Osteoblast (primary cell): ENCODE measurements at regions not wholly inside any gene's neighbourhood (a gene's known extent, or its start where the extent isn't known, plus 50 kb on each side); places are given as distances from the start of the nearest gene placed in this dataset.

Experiments used
- DNase-seq: peaks from one replicate; pipeline ENCODE4 v3.0.0; 2011; ENCODE audit warnings: low spot score, mixed read lengths; ENCODE audit not compliant: insufficient read length; ENCODE audit errors: missing footprints
- H2AFZ ChIP-seq: 2 replicates; pipeline ENCODE4 v1.6.0; 2011; ENCODE audit warnings: mild to moderate bottlenecking, low read length
- H3K27ac ChIP-seq: 2 replicates; pipeline ENCODE4 v1.5.1; 2011; ENCODE audit warnings: mild to moderate bottlenecking, low read depth, low read length, moderate library complexity
- H3K27me3 ChIP-seq: 2 replicates; pipeline ENCODE4 v1.6.0; 2012; ENCODE audit warnings: mild to moderate bottlenecking, control low read depth, inconsistent platforms, low read length, moderate library complexity; ENCODE audit not compliant: insufficient read depth
- H3K36me3 ChIP-seq: 2 replicates; pipeline ENCODE4 v1.5.1; 2011; ENCODE audit warnings: mild to moderate bottlenecking, low read length, control low read depth, moderate library complexity; ENCODE audit not compliant: insufficient read depth
- H3K4me1 ChIP-seq: 2 replicates; pipeline ENCODE4 v1.5.1; 2011; ENCODE audit warnings: mild to moderate bottlenecking, low read length, control low read depth, moderate library complexity; ENCODE audit not compliant: insufficient read depth
- H3K4me2 ChIP-seq: 2 replicates; pipeline ENCODE4 v1.6.0; 2011; ENCODE audit warnings: mild to moderate bottlenecking, low read length; ENCODE audit not compliant: insufficient read depth
- H3K4me3 ChIP-seq: fragments of 200-600 bp; sonication (generic); 3 replicates; pipeline ENCODE4 v1.5.1; 2012; ENCODE audit warnings: mild to moderate bottlenecking, low read length, inconsistent platforms; ENCODE audit not compliant: insufficient read depth
- H3K79me2 ChIP-seq: 2 replicates; pipeline ENCODE4 v1.6.0; 2012; ENCODE audit warnings: mild to moderate bottlenecking, low read length, control low read depth, inconsistent platforms; ENCODE audit not compliant: insufficient read depth
- H3K9me3 ChIP-seq: 2 replicates; pipeline ENCODE4 v1.5.1; 2011; ENCODE audit warnings: low read depth, low read length, control low read depth
- H4K20me1 ChIP-seq: 2 replicates; pipeline ENCODE4 v1.6.0; 2012; ENCODE audit warnings: mild to moderate bottlenecking, low read length, control low read depth; ENCODE audit not compliant: insufficient read depth
- TF ChIP-seq, protein P1 (sequence below): IDR thresholded peaks from 2 replicates; pipeline ENCODE4 v1.5.1; 2011; ENCODE audit warnings: mild to moderate bottlenecking, low read depth, low read length, moderate library complexity; ENCODE audit errors: extremely low read depth

DNA sequence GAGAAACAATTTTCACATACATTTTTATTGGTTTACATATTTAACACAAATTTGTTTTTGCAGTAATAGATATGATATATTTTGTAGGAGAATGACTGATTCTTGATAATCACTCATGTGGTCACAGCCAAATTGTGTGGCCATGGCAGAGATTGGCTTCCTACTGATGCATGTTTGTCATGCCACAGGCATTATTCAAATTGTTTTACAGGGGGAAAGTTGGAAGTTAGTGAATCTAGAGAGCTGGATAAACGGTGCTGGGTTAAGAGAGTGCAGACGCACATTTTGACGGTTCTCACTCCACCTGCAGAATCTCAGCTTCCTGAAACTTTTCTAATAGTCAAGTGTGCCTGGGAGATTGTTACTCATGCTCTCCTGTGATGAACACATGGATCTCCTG is 91.1 kb upstream of the FBN2 start:
- H3K9me3 ChIP-seq, result no peaks in the 10 kb centered on the region
- no peak overlapping the region for H3K27ac ChIP-seq
- no peaks in the 10 kb centered on the region for H3K79me2 ChIP-seq
- no peak overlapping the region for H3K4me3 ChIP-seq
- H3K27me3 ChIP-seq, result no peaks in the 10 kb centered on the region
- TF ChIP-seq, protein P1, sequence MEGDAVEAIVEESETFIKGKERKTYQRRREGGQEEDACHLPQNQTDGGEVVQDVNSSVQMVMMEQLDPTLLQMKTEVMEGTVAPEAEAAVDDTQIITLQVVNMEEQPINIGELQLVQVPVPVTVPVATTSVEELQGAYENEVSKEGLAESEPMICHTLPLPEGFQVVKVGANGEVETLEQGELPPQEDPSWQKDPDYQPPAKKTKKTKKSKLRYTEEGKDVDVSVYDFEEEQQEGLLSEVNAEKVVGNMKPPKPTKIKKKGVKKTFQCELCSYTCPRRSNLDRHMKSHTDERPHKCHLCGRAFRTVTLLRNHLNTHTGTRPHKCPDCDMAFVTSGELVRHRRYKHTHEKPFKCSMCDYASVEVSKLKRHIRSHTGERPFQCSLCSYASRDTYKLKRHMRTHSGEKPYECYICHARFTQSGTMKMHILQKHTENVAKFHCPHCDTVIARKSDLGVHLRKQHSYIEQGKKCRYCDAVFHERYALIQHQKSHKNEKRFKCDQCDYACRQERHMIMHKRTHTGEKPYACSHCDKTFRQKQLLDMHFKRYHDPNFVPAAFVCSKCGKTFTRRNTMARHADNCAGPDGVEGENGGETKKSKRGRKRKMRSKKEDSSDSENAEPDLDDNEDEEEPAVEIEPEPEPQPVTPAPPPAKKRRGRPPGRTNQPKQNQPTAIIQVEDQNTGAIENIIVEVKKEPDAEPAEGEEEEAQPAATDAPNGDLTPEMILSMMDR, result no peak
- peaks cover 2% of the 10 kb centered on the region for H3K4me1 ChIP-seq
- no peaks in the 10 kb centered on the region for H4K20me1 ChIP-seq
- no peak overlapping the region for H3K4me2 ChIP-seq
- H3K36me3 ChIP-seq, result no peaks in the 10 kb centered on the region
- peak; percentile 52 for DNase-seq
- H2AFZ ChIP-seq, result no peak overlapping the region

DNA sequence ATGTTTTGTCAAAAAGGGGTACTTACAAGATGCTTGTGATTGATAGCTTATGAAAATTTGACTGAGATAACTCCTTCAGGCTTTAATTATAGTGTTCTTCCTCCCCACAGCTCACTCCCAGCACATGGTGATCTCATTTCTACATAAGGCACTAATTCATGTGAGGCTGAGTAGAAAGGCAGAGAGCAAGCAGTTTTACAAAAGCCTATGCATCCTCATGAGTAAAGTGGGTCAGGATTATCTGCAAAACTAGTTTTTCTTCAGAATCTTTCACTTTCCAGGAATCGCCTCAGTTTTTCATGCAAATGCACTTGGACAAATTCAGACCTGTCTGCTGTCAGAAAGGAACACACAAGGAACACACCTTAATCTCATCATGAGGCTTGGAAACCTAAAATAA is 92.1 kb upstream of the FBN2 start:
- TF ChIP-seq, protein P1, result no peak
- Histone ChIP-seq H3K9me3 (no peaks in the 10 kb centered on the region), H3K27ac (no peak overlapping the region)

DNA sequence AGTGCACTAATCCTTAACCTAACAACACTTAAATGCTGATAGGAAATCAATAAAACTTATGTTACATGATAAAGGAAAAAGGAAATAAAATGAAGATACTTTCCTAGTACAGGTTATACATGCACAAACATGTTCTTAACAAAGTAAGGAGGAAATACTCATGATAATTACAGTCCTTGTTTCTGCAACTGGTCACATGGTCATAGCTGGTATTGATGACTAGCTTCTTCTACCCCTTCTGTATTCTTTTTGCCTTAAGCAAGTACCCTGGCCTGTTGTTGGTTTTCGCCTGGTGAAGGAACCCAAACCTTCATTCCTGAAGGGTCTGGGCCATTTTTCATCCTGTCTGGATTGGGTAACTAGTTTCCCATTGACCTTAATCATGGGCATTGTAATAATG is 93.7 kb upstream of the FBN2 start:
- Histone ChIP-seq H2AFZ (no peak overlapping the region), H3K79me2 (no peaks in the 10 kb centered on the region), H3K4me2 (no peak overlapping the region)

More for the DNA sequence above, 92.1 kb upstream of the FBN2 start:
- Histone ChIP-seq H3K4me1 (peaks cover 2% of the 10 kb centered on the region), H3K36me3 (no peaks in the 10 kb centered on the region), H3K4me3 (no peak overlapping the region), H2AFZ (no peak overlapping the region), H3K79me2 (no peaks in the 10 kb centered on the region), H3K27me3 (no peaks in the 10 kb centered on the region), H3K4me2 (no peak overlapping the region), H4K20me1 (no peaks in the 10 kb centered on the region)
- DNase-seq, result no peak

DNA sequence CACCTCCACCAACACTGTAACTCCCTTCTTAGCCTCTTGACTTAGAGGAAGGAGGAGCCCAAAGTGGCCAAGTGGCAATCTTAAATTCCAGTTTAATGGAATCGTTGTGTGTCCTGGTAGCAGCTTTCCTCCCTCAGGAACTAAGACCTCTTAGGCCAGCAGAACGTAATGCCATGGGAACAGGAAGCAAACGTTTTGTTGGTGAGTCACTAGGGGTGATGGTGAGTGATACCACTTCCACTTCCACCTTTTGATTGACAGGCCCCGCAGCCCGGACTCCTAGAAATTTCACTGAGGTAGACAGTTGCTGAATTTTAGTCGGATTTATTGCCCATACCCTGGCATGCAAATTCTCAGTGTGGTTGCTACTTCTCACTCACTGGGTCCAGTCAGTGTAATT is 94.2 kb upstream of the FBN2 start:
- no peak for DNase-seq
- TF ChIP-seq, protein P1, result no peak
- Histone ChIP-seq H3K27ac (no peak overlapping the region), H3K79me2 (no peaks in the 10 kb centered on the region), H3K4me3 (no peak overlapping the region), H3K36me3 (no peaks in the 10 kb centered on the region), H4K20me1 (no peaks in the 10 kb centered on the region), H3K4me1 (peaks cover 7% of the 10 kb centered on the region), H3K27me3 (no peaks in the 10 kb centered on the region), H3K9me3 (no peaks in the 10 kb centered on the region), H3K4me2 (no peak overlapping the region), H2AFZ (no peak overlapping the region)

More for the DNA sequence above, 93.7 kb upstream of the FBN2 start:
- no peak for DNase-seq
- Histone ChIP-seq H3K27ac (no peak overlapping the region), H4K20me1 (no peaks in the 10 kb centered on the region), H3K9me3 (no peaks in the 10 kb centered on the region), H3K36me3 (no peaks in the 10 kb centered on the region), H3K4me1 (peaks cover 7% of the 10 kb centered on the region), H3K27me3 (no peaks in the 10 kb centered on the region), H3K4me3 (no peak overlapping the region)
- TF ChIP-seq, protein P1, result no peak
